Transverse colon (tissue), 4 donors: ENCODE measurements at regions not wholly inside any gene's neighbourhood (a gene's known extent, or its start where the extent isn't known, plus 50 kb on each side); places are given as distances from the start of the nearest gene placed in this dataset.

Experiments used
- DNase-seq: peaks from one replicate; pipeline ENCODE4 v3.0.0-alpha.2; 2019
- H3K27ac ChIP-seq, 4 donors: fragments of 200-600 bp; sonication (generic); 2 replicates each; pipeline ENCODE4 v1.5.1; 2016 to 2018; ENCODE audit warnings: inconsistent platforms in 4 of 4
- H3K27me3 ChIP-seq: fragments of 200-600 bp; sonication (generic); 2 replicates; pipeline ENCODE4 v1.5.1; 2017; ENCODE audit warnings: inconsistent platforms
- H3K36me3 ChIP-seq, 4 donors: fragments of 200-600 bp; sonication (generic); 2 replicates each; pipeline ENCODE4 v1.5.1; 2017 to 2019; ENCODE audit warnings: inconsistent platforms in 4 of 4
- H3K4me1 ChIP-seq, 4 donors: fragments of 200-600 bp; sonication (generic); 2 replicates each; pipeline ENCODE4 v1.5.1; 2017 to 2020; ENCODE audit warnings: inconsistent platforms in 4 of 4
- H3K4me3 ChIP-seq, 4 donors: fragments of 200-600 bp; sonication (generic); 1 replicate in 1 of 4; 2 replicates in 3 of 4; pipeline versions ENCODE4 v1.5.1 to v1.6.1; 2017 to 2019; ENCODE audit warnings: inconsistent platforms in 4 of 4
- H3K9me3 ChIP-seq, 2 donors: fragments of 200-600 bp; sonication (generic); 2 replicates each; pipeline ENCODE4 v1.5.1; 2017 to 2019; ENCODE audit warnings: inconsistent platforms in 2 of 2
- CTCF ChIP-seq, 5 experiments: fragments of 200-600 bp in 3 of 5; fragments of 450-650 bp in 2 of 5; sonication (generic) in 3 of 5; IDR thresholded peaks; 1 replicate in 2 of 5; 2 replicates in 3 of 5; pipeline ENCODE4 v1.5.1; 2016 to 2017; ENCODE audit warnings: antibody characterized with exemption in 5 of 5, inconsistent platforms in 3 of 5, mild to moderate bottlenecking in 2 of 5, moderate library complexity in 1 of 5
- EP300 ChIP-seq: sonication (generic); formaldehyde crosslinking; IDR thresholded peaks from one replicate; pipeline ENCODE4 v1.6.1; 2017; ENCODE audit warnings: antibody characterized with exemption, low read depth
- POLR2A ChIP-seq: fragments of 450-650 bp; IDR thresholded peaks from one replicate; pipeline ENCODE4 v1.6.1; 2016; ENCODE audit warnings: antibody characterized with exemption, mild to moderate bottlenecking, moderate library complexity
- POLR2AphosphoS5 ChIP-seq, 3 donors: sonication (generic); formaldehyde crosslinking; IDR thresholded peaks; one replicate each; pipeline ENCODE4 v1.6.1; 2016; ENCODE audit warnings: antibody characterized with exemption in 3 of 3
- WGBS, 2 donors: methylation state at CpG; one replicate each; pipeline ENCODE4 v1.1.5; 2018; ENCODE audit warnings: low coverage in 1 of 2; 5-methylcytosine and 5-hydroxymethylcytosine counted together
- in situ Hi-C, 4 donors: fragments of 200-750 bp; cut with MboI; loops; one replicate each; pipeline versions ENCODE4 v1.15.0 to v1.15.1; 2017; ENCODE audit warnings: low sequenced_read_pairs in 3 of 4, low pct_ligation_motif_present in 1 of 4, low pct_unique_long_range_greater_than_20kb in 1 of 4
- intact Hi-C: fragments of 100-400 bp; cut with DNase I; formaldehyde crosslinking; loops from one replicate; pipeline ENCODE4 v1.15.1; 2023; ENCODE audit warnings: low total_unique reads

GRCh38 chr1:194512345-194512744 is 1325.9 kb upstream of the B3GALT2 start:
- Histone ChIP-seq H3K36me3 (no peaks in the 10 kb centered on the region), H3K4me1 (no peaks in the 10 kb centered on the region), H3K27me3 (no peaks in the 10 kb centered on the region), H3K27ac (no peak overlapping the region), H3K4me3 (no peak overlapping the region), H3K9me3 (no peaks in the 10 kb centered on the region)
- DNase-seq, result no peak
- intact Hi-C loops (no loop called here), in situ Hi-C loops (no loop called here)
- 59 to 69% methylated on average over 2 of the region's 2 CpGs for WGBS, 2 donors
- no peak for TF ChIP-seq POLR2AphosphoS5 (IDR thresholded peaks at IDR 0.05)

- intact Hi-C loops (no loop called here), in situ Hi-C loops (no loop called here)
- DNase-seq, result no peak
- Histone ChIP-seq H3K27ac (no peak overlapping the region), H3K9me3 (no peaks in the 10 kb centered on the region), H3K4me3 (no peak overlapping the region), H3K4me1 (no peaks in the 10 kb centered on the region), H3K36me3 (no peaks in the 10 kb centered on the region), H3K27me3 (no peaks in the 10 kb centered on the region)
- TF ChIP-seq POLR2A (no peak), EP300 (no peak), CTCF (IDR thresholded peaks at IDR 0.05) (no peak), POLR2AphosphoS5 (IDR thresholded peaks at IDR 0.05) (no peak)
- 92 to 100% methylated on average over 2 of the region's 2 CpGs for WGBS, 2 donors
Measured at GRCh38 chr1:194503209-194503608, 1316.8 kb upstream of the B3GALT2 start.

GRCh38 chr1:194495434-194495833 is 1309.0 kb upstream of the B3GALT2 start:
- in situ Hi-C loops (no loop called here), intact Hi-C loops (no loop called here)
- H3K27ac ChIP-seq, result no peak overlapping the region
- WGBS, 2 donors, result 67% methylated on average over 1 of the region's 1 CpG; no CpG with 5 or more reads in 1 of the 2 donors
- no peaks in the 10 kb centered on the region for H3K4me1 ChIP-seq
- DNase-seq, result no peak
- no peaks in the 10 kb centered on the region for H3K9me3 ChIP-seq
- no peak overlapping the region for H3K4me3 ChIP-seq
- no peaks in the 10 kb centered on the region for H3K36me3 ChIP-seq
- TF ChIP-seq CTCF (IDR thresholded peaks at IDR 0.05), result no peak
- TF ChIP-seq EP300, result no peak
- TF ChIP-seq POLR2A, result no peak
- TF ChIP-seq POLR2AphosphoS5 (IDR thresholded peaks at IDR 0.05), result no peak
- H3K27me3 ChIP-seq, result no peaks in the 10 kb centered on the region

GRCh38 chr1:194487172-194487571 is 1300.8 kb upstream of the B3GALT2 start:
- in situ Hi-C loops, result no loop called here
- no peaks in the 10 kb centered on the region for H3K9me3 ChIP-seq
- 67 to 86% methylated on average over 4 of the region's 4 CpGs for WGBS, 2 donors

GRCh38 chr1:194485432-194485831 is 1299.0 kb upstream of the B3GALT2 start:
- no peak overlapping the region for H3K27ac ChIP-seq
- DNase-seq, result no peak
- TF ChIP-seq POLR2AphosphoS5 (IDR thresholded peaks at IDR 0.05), result no peak
- TF ChIP-seq EP300, result no peak
- TF ChIP-seq POLR2A, result no peak
- no peak for TF ChIP-seq CTCF (IDR thresholded peaks at IDR 0.05)
- H3K36me3 ChIP-seq, result no peaks in the 10 kb centered on the region
- intact Hi-C loops, result no loop called here
- H3K27me3 ChIP-seq, result no peaks in the 10 kb centered on the region
- H3K9me3 ChIP-seq, result no peaks in the 10 kb centered on the region
- no peaks in the 10 kb centered on the region for H3K4me1 ChIP-seq
- no peak overlapping the region for H3K4me3 ChIP-seq
- in situ Hi-C loops, result no loop called here

More at GRCh38 chr1:194487172-194487571, 1300.8 kb upstream of the B3GALT2 start:
- Histone ChIP-seq H3K4me3 (no peak overlapping the region), H3K27me3 (no peaks in the 10 kb centered on the region), H3K27ac (no peak overlapping the region), H3K4me1 (no peaks in the 10 kb centered on the region), H3K36me3 (no peaks in the 10 kb centered on the region)
- intact Hi-C loops, result no loop called here
- no peak for TF ChIP-seq POLR2AphosphoS5 (IDR thresholded peaks at IDR 0.05)
- no peak for TF ChIP-seq POLR2A
- TF ChIP-seq EP300, result no peak
- DNase-seq, result no peak
